GM18858 (cell line): ENCODE measurements at regions not wholly inside any gene's neighbourhood (a gene's known extent, or its start where the extent isn't known, plus 50 kb on each side); places are given as distances from the start of the nearest gene placed in this dataset.

Experiments used
- ATAC-seq: cut with Tn5 transposase; IDR thresholded peaks from one replicate; pipeline ENCODE4 v1.9.1; 2021; ENCODE audit not compliant: unreplicated experiment

- no peak for ATAC-seq
Observed at GRCh38 chr6:113576310-113576709, 280.8 kb upstream of the MARCKS start.

GRCh38 chr6:113578691-113579090 lies 278.5 kb upstream of the MARCKS start:
- ATAC-seq: no peak

GRCh38 chr6:113584767-113585166 lies 272.4 kb upstream of the MARCKS start:
- no peak for ATAC-seq

- no peak for ATAC-seq
Observed at GRCh38 chr6:113585246-113585645, 271.9 kb upstream of the MARCKS start.

- no peak for ATAC-seq
Observed at GRCh38 chr6:113586413-113587077, 270.6 kb upstream of the MARCKS start.

- no peak for ATAC-seq
Observed at GRCh38 chr6:113587078-113587699, 270.0 kb upstream of the MARCKS start.

- ATAC-seq: no peak
Observed at GRCh38 chr6:113588646-113589045, 268.5 kb upstream of the MARCKS start.

- ATAC-seq: peak; percentile 71
Observed at GRCh38 chr6:113591896-113592827, 265.0 kb upstream of the MARCKS start.

GRCh38 chr6:113594726-113595125 lies 262.4 kb upstream of the MARCKS start:
- no peak for ATAC-seq

- no peak for ATAC-seq
Observed at GRCh38 chr6:113595911-113596376, 261.2 kb upstream of the MARCKS start.

- peak; percentile 19 for ATAC-seq
Observed at GRCh38 chr6:113596387-113597230, 260.5 kb upstream of the MARCKS start.

GRCh38 chr6:113597231-113597583 lies 259.9 kb upstream of the MARCKS start:
- peak; percentile 48 for ATAC-seq

- ATAC-seq: no peak
Observed at GRCh38 chr6:113598786-113599185, 258.4 kb upstream of the MARCKS start.

- ATAC-seq: no peak
Observed at GRCh38 chr6:113599444-113599843, 257.7 kb upstream of the MARCKS start.

- no peak for ATAC-seq
Observed at GRCh38 chr6:113600551-113601339, 256.4 kb upstream of the MARCKS start.

- no peak for ATAC-seq
Observed at GRCh38 chr6:113607821-113608545, 249.2 kb upstream of the MARCKS start.

GRCh38 chr6:113610377-113610988 lies 246.7 kb upstream of the MARCKS start:
- ATAC-seq: no peak

GRCh38 chr6:113616701-113617274 lies 240.4 kb upstream of the MARCKS start:
- no peak for ATAC-seq

GRCh38 chr6:113619077-113619476 lies 238.1 kb upstream of the MARCKS start:
- ATAC-seq: no peak
